Panc1 (cell line): ENCODE measurements at regions not wholly inside any gene's neighbourhood (a gene's known extent, or its start where the extent isn't known, plus 50 kb on each side); places are given as distances from the start of the nearest gene placed in this dataset.

ENCODE experiments used
- ATAC-seq: fragments of 200-7000 bp; cut with Tn5 transposase; 2 replicates; pipeline ENCODE4 v1.9.1; 2020; ENCODE audit warnings: mild to moderate bottlenecking, moderate library complexity
- BruUV-seq: library from RNA; stranded (reverse); fragments of 400-500 nt; replicated peaks from 2 replicates; lab custom pipeline; 2021; lab: Mats Ljungman, UMichigan
- CTCF ChIA-PET: fragments of 300-600 bp; sonication (Branson Sonifier 250); formaldehyde crosslinking; loops from one replicate; lab custom pipeline; 2022; ENCODE audit warnings: antibody characterized with exemption; lab: Charles Lee
- POLR2A ChIA-PET: fragments of 300-600 bp; sonication (Branson Sonifier 250); formaldehyde crosslinking; loops from one replicate; lab custom pipeline; 2022; ENCODE audit warnings: antibody characterized with exemption; lab: Charles Lee
- DNase-seq: peaks from one replicate; pipeline ENCODE4 v3.0.0-alpha.2; 2010; ENCODE audit warnings: low read depth, low spot score
- H3K27ac ChIP-seq: 2 replicates; pipeline ENCODE4 v1.5.1; 2011; ENCODE audit warnings: mild to moderate bottlenecking, low read length, inconsistent platforms
- H3K27me3 ChIP-seq: fragments of 200-500 bp; sonication (Bioruptor generic); 2 replicates; pipeline ENCODE4 v1.6.0; 2014; ENCODE audit warnings: low read length, inconsistent platforms; ENCODE audit not compliant: control insufficient read depth, insufficient read depth
- H3K36me3 ChIP-seq: fragments of 200-500 bp; sonication (Bioruptor generic); 2 replicates; pipeline ENCODE4 v1.5.1; 2014; ENCODE audit warnings: inconsistent platforms, mild to moderate bottlenecking, low read length, moderate library complexity; ENCODE audit not compliant: control insufficient read depth, insufficient read depth
- H3K4me1 ChIP-seq: 2 replicates; pipeline ENCODE4 v1.5.1; 2011; ENCODE audit warnings: inconsistent platforms, mild to moderate bottlenecking, low read length, moderate library complexity; ENCODE audit not compliant: control insufficient read depth, insufficient read depth
- H3K4me3 ChIP-seq, 2 experiments: 2 replicates each; pipeline ENCODE4 v1.5.1; 2011 to 2012; ENCODE audit warnings: low read depth in 2 of 2, low read length in 2 of 2, mild to moderate bottlenecking in 2 of 2, inconsistent platforms in 1 of 2, moderate library complexity in 1 of 2
- H3K9me3 ChIP-seq: fragments of 200-500 bp; sonication (Bioruptor generic); 2 replicates; pipeline ENCODE4 v1.5.1; 2014; ENCODE audit warnings: low read depth, mild to moderate bottlenecking, inconsistent platforms, low read length, moderate library complexity; ENCODE audit not compliant: control insufficient read depth, insufficient read depth
- CTCF ChIP-seq: fragments of 450-650 bp; IDR thresholded peaks from 2 replicates; pipeline ENCODE4 v1.5.1; 2017; ENCODE audit warnings: mild to moderate bottlenecking
- POLR2AphosphoS5 ChIP-seq: IDR thresholded peaks from 2 replicates; pipeline ENCODE4 v1.6.1; 2012; ENCODE audit warnings: mild to moderate bottlenecking, low read depth, low read length, moderate library complexity
- REST ChIP-seq, 2 experiments: IDR thresholded peaks; 2 replicates each; pipeline ENCODE4 v1.6.1; 2011 to 2012; ENCODE audit warnings: low read depth in 2 of 2, control low read depth in 1 of 2, low read length in 1 of 2, mild to moderate bottlenecking in 1 of 2, moderate library complexity in 1 of 2; ENCODE audit not compliant: insufficient read depth in 1 of 2
- SIN3A ChIP-seq: IDR thresholded peaks from 2 replicates; pipeline ENCODE4 v1.6.1; 2012; ENCODE audit warnings: low read depth, mild to moderate bottlenecking, low read length, moderate library complexity, borderline replicate concordance; ENCODE audit not compliant: insufficient read depth
- TCF7L2 ChIP-seq: IDR thresholded peaks from 2 replicates; pipeline ENCODE4 v1.6.1; 2011; ENCODE audit warnings: mild to moderate bottlenecking, low read depth, low read length, inconsistent platforms
- in situ Hi-C: cut with HindIII; loops from 2 replicates; pipeline ENCODE4 v1.10.0; 2016; ENCODE audit warnings: low sequenced_read_pairs, low pct_unique_long_range_greater_than_20kb
- intact Hi-C: fragments of 100-400 bp; cut with micrococcal nuclease; formaldehyde crosslinking; loops from one replicate; pipeline ENCODE4 v1.10.0; 2022; ENCODE audit not compliant: unreplicated experiment

GRCh38 chr7:38007096-38007495 lies 86.7 kb downstream of the EPDR1 start:
- in situ Hi-C loops (no loop called here), intact Hi-C loops (no loop called here)
- Histone ChIP-seq H3K9me3 (0 out of 2 replicates have a peak, but pooled peaks cover 3% of the 10 kb centered on the region), H3K27me3 (no peaks in the 10 kb centered on the region), H3K36me3 (no peaks in the 10 kb centered on the region), H3K27ac (no peak overlapping the region), H3K4me1 (no peaks in the 10 kb centered on the region), H3K4me3 (no peak overlapping the region)
- ATAC-seq (no peak), DNase-seq (no peak)
- POLR2A ChIA-PET = no interaction called here
- no peak for TF ChIP-seq TCF7L2
- no peak for TF ChIP-seq POLR2AphosphoS5
- TF ChIP-seq REST (IDR thresholded peaks at IDR 0.05; ENCODE audit: insufficient read depth in 1 of 2, low read depth in 2 of 2, low read length in 1 of 2) = no peak
- no peak for TF ChIP-seq CTCF
- no peak for TF ChIP-seq SIN3A
- CTCF ChIA-PET = no interaction called here
- no TSS peak for BruUV-seq

GRCh38 chr7:38013246-38013645 lies 92.8 kb downstream of the EPDR1 start:
- no peak for TF ChIP-seq POLR2AphosphoS5
- TF ChIP-seq CTCF = no peak
- Histone ChIP-seq H3K36me3 (no peaks in the 10 kb centered on the region), H3K9me3 (0 out of 2 replicates have a peak, but pooled peaks cover 3% of the 10 kb centered on the region), H3K27me3 (no peaks in the 10 kb centered on the region), H3K27ac (no peak overlapping the region), H3K4me3 (no peak overlapping the region), H3K4me1 (no peaks in the 10 kb centered on the region)
- BruUV-seq = no TSS peak
- CTCF ChIA-PET = no interaction called here
- in situ Hi-C loops (no loop called here), intact Hi-C loops (no loop called here)
- no peak for ATAC-seq
- DNase-seq = no peak
- POLR2A ChIA-PET = no interaction called here
